ENCODE measurements at regions not wholly inside any gene's neighbourhood (a gene's known extent, or its start where the extent isn't known, plus 50 kb on each side); places are given as distances from the start of the nearest gene placed in this dataset.

- no peaks in the 10 kb centered on the region for H3K36me3 ChIP-seq
- H3K4me3 ChIP-seq = no peak overlapping the region
- DNase-seq (ENCODE audit: low spot score in 2 of 2) = no peak
- no peaks in the 10 kb centered on the region for H3K4me1 ChIP-seq
- no peaks in the 10 kb centered on the region for H3K27me3 ChIP-seq
- H3K27ac ChIP-seq = no peak overlapping the region
- H3K9me3 ChIP-seq = peaks cover 0 to 3% (median 0%) of the 10 kb centered on the region in 4 donors
- 86 to 88% methylated on average over 6 of the region's 6 CpGs for WGBS, 2 donors
- TF ChIP-seq POLR2A (IDR thresholded peaks at IDR 0.05) (no peak), CTCF (IDR thresholded peaks at IDR 0.05) (no peak), EP300 (IDR thresholded peaks at IDR 0.05) (no peak)
These were observed 59.4 kb upstream of the FTH1 start for GRCh38 chr11:62026739-62027370.

- Histone ChIP-seq H3K4me1 (no peaks in the 10 kb centered on the region), H3K36me3 (no peaks in the 10 kb centered on the region), H3K27ac (peak overlapping the region in 3 of 4 donors; percentile 72 to 74 (median 73)), H3K4me3 (no peak overlapping the region), H3K27me3 (no peaks in the 10 kb centered on the region), H3K9me3 (peaks cover 0 to 16% (median 0%) of the 10 kb centered on the region in 4 donors)
- DNase-seq (ENCODE audit: low spot score in 2 of 2) = peak; percentile 32 to 63
- TF ChIP-seq EP300 (IDR thresholded peaks at IDR 0.05) (peak; percentile 90 to 92), CTCF (IDR thresholded peaks at IDR 0.05) (peak in 1 of 5 experiments; percentile 9), POLR2A (IDR thresholded peaks at IDR 0.05) (no peak)
- WGBS, 2 donors = 40 to 49% methylated on average over 13 of the region's 13 CpGs
These were observed 58.2 kb upstream of the FTH1 start for GRCh38 chr11:62025487-62026105.

- Histone ChIP-seq H3K9me3 (peaks cover 0 to 17% (median 0%) of the 10 kb centered on the region in 4 donors), H3K27me3 (no peaks in the 10 kb centered on the region), H3K36me3 (no peaks in the 10 kb centered on the region), H3K4me3 (no peak overlapping the region), H3K27ac (peak overlapping the region in 3 of 4 donors; percentile 24 to 74 (median 43)), H3K4me1 (no peaks in the 10 kb centered on the region)
- TF ChIP-seq POLR2A (IDR thresholded peaks at IDR 0.05) (no peak), EP300 (IDR thresholded peaks at IDR 0.05) (no peak), CTCF (IDR thresholded peaks at IDR 0.05) (no peak)
- no peak for DNase-seq (ENCODE audit: low spot score in 2 of 2)
- WGBS, 2 donors = 37 to 39% methylated on average over 6 of the region's 6 CpGs
These were observed 57.6 kb upstream of the FTH1 start for GRCh38 chr11:62024936-62025486.

- no peak for DNase-seq (ENCODE audit: low spot score in 2 of 2)
- H3K27me3 ChIP-seq = no peaks in the 10 kb centered on the region
- no peaks in the 10 kb centered on the region for H3K4me1 ChIP-seq
- 56 to 77% methylated on average over 3 of the region's 3 CpGs for WGBS, 2 donors
- H3K4me3 ChIP-seq = no peak overlapping the region
- TF ChIP-seq POLR2A (IDR thresholded peaks at IDR 0.05) (no peak), EP300 (IDR thresholded peaks at IDR 0.05) (no peak), CTCF (IDR thresholded peaks at IDR 0.05) (no peak)
- no peaks in the 10 kb centered on the region for H3K36me3 ChIP-seq
- no peak overlapping the region for H3K27ac ChIP-seq
- peaks cover 0 to 17% (median 0%) of the 10 kb centered on the region in 4 donors for H3K9me3 ChIP-seq
These were observed 54.8 kb upstream of the FTH1 start for GRCh38 chr11:62022211-62022610.

- Histone ChIP-seq H3K36me3 (no peaks in the 10 kb centered on the region), H3K9me3 (peaks cover 0 to 17% (median 0%) of the 10 kb centered on the region in 4 donors), H3K27me3 (no peaks in the 10 kb centered on the region), H3K27ac (no peak overlapping the region), H3K4me3 (no peak overlapping the region), H3K4me1 (no peaks in the 10 kb centered on the region)
- no peak for TF ChIP-seq POLR2A (IDR thresholded peaks at IDR 0.05)
- TF ChIP-seq CTCF (IDR thresholded peaks at IDR 0.05) = no peak
- no peak for TF ChIP-seq EP300 (IDR thresholded peaks at IDR 0.05)
- no peak for DNase-seq (ENCODE audit: low spot score in 2 of 2)
- WGBS, 2 donors = 54 to 85% methylated on average over 3 of the region's 3 CpGs
These were observed 53.2 kb upstream of the FTH1 start for GRCh38 chr11:62020661-62021060.

Measured in tibial nerve (tissue), 4 donors.